ENCODE measurements at regions not wholly inside any gene's neighbourhood (a gene's known extent, or its start where the extent isn't known, plus 50 kb on each side); places are given as distances from the start of the nearest gene placed in this dataset.

GRCh38 chr5:143952809-143953208 is 140.8 kb downstream of the HMHB1 start:
- no peak overlapping the region for H3K9ac ChIP-seq (ENCODE audit: control insufficient read depth, insufficient read depth, low read length)
- 88% methylated on average over 2 of the region's 2 CpGs for WGBS (ENCODE audit: insufficient coverage, insufficient replicate concordance, low lambda C conversion rate, missing lambda C conversion rate)
- H2AFZ ChIP-seq (ENCODE audit: control insufficient read depth, low read depth, low read length) = no peak overlapping the region
- ATAC-seq (no peak), FAIRE-seq (no peak), DNase-seq (ENCODE audit: low read depth, low spot score) (no peak)
- H3K27me3 ChIP-seq (replicated peaks in 1 of 2; ENCODE audit: control insufficient read depth in 2 of 2, insufficient read depth in 2 of 2, low read length in 1 of 2) = no peaks in the 10 kb centered on the region
- no peaks in the 10 kb centered on the region for H4K20me1 ChIP-seq (ENCODE audit: control insufficient read depth, insufficient read depth)
- no peaks in the 10 kb centered on the region for H3K9me3 ChIP-seq (replicated peaks; ENCODE audit: control insufficient read depth, insufficient read depth, low read length)
- H3K79me2 ChIP-seq (ENCODE audit: control insufficient read depth, insufficient read depth, low read length) = no peaks in the 10 kb centered on the region
- no peaks in the 10 kb centered on the region for H3K36me3 ChIP-seq (ENCODE audit: control insufficient read depth in 2 of 2, insufficient read depth in 2 of 2, low read length in 1 of 2)
- TF ChIP-seq WRNIP1 (IDR thresholded peaks at IDR 0.05; ENCODE audit: borderline replicate concordance, low read depth, low read length) (no peak), TCF12 (IDR thresholded peaks at IDR 0.05; ENCODE audit: low read depth, low read length) (no peak), ATF7 (IDR thresholded peaks at IDR 0.05; ENCODE audit: low read depth) (no peak), SUPT20H (IDR thresholded peaks at IDR 0.05; ENCODE audit: borderline replicate concordance, control insufficient read depth, low read depth, low read length) (no peak), POU2F2 (IDR thresholded peaks at IDR 0.05; ENCODE audit: borderline replicate concordance, low read depth, low read length) (no peak), ZNF622 (IDR thresholded peaks at IDR 0.05) (no peak), EP300 (IDR thresholded peaks at IDR 0.05; ENCODE audit: borderline replicate concordance in 1 of 2, control insufficient read depth in 1 of 2, low read depth in 2 of 2, low read length in 2 of 2) (no peak), SKIL (IDR thresholded peaks at IDR 0.05; ENCODE audit: low read depth, poor library complexity, severe bottlenecking) (no peak), FOXK2 (IDR thresholded peaks at IDR 0.05) (no peak), MTA3 (IDR thresholded peaks at IDR 0.05; ENCODE audit: borderline replicate concordance, low read length) (no peak), SREBF2 (IDR thresholded peaks at IDR 0.05; ENCODE audit: low read length) (no peak), FOXM1 (IDR thresholded peaks at IDR 0.05; ENCODE audit: low read depth, low read length) (no peak)
- H3K4me2 ChIP-seq (ENCODE audit: control insufficient read depth, insufficient read depth) = no peak overlapping the region
- SMC1A ChIA-PET (ENCODE audit: uncharacterized antibody, unreplicated experiment) = interaction anchor here (1.2 to 1.7 kb wide), 2 partner anchors 15 to 190 kb away, joined by 4 to 5 read pairs; no protein-coding TSS in a partner anchor
- no peak overlapping the region for H3K4me3 ChIP-seq
- H3K4me1 ChIP-seq (ENCODE audit: control insufficient read depth, insufficient read depth, low read length) = no peaks in the 10 kb centered on the region
- BruUV-seq (replicated peaks) = no TSS peak
- CTCF ChIA-PET = interaction anchor here (1.4 to 1.8 kb wide), 2 partner anchors 9 to 190 kb away, joined by 3 read pairs; no protein-coding TSS in a partner anchor
- in situ Hi-C loops (cut with MboI) (no loop called here), intact Hi-C loops (cut with micrococcal nuclease; ENCODE audit: unreplicated experiment) (no loop called here)
- RAD21 ChIA-PET (ENCODE audit: unreplicated experiment) = interaction anchor here (1.6 kb wide), 1 partner anchor 16 kb away, joined by 4 read pairs; no protein-coding TSS in a partner anchor
- POLR2A ChIA-PET = no interaction called here
- no peak overlapping the region for H3K27ac ChIP-seq (ENCODE audit: control insufficient read depth, insufficient read depth)

Data from GM12878 (cell line).